Limb (tissue), 2 donors: ENCODE measurements at regions not wholly inside any gene's neighbourhood (a gene's known extent, or its start where the extent isn't known, plus 50 kb on each side); places are given as distances from the start of the nearest gene placed in this dataset.

Experiments
- DNase-seq, 2 donors: peaks; one replicate each; pipeline ENCODE4 v3.0.0-alpha.2; 2016; ENCODE audit errors: extremely low spot score in 2 of 2

DNA sequence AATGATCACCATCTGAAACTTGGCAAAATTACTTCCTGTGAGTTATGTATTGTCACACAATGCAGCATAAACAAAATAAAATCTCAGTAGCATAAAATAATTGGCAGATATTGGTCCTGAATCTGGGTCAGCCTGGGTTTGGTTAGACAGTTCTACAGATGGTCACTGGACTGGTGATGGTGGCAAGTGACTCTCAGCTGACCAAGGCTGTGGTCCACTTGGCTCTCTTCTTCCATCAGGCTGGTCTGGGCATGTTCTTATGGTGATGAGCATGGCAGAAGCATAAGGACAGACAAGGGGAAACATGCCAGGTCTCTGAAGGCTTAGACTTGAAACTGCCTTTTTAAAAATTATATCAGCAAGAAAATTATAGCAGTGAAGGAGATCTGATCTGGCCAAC lies 1205.0 kb upstream of the EPHA6 start:
- DNase-seq = no peak

DNA sequence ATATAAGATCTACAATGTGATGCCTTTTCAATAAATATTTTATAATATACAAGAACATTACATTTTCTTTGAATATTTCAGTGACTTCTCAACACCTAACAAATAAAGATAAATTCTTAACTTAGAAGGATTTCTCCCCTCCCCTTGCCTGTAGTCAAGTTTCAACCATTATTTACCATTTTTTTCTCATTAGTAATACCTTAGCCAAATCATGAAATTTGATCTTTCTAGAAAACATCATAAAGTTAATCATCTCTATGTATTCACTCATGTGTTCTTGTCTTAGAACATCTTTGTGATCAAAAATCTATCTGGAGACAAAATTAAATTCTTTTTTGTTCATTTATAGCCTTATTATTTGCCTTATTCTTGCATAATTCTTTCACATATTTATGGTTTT lies 1201.8 kb upstream of the EPHA6 start:
- DNase-seq = no peak

DNA sequence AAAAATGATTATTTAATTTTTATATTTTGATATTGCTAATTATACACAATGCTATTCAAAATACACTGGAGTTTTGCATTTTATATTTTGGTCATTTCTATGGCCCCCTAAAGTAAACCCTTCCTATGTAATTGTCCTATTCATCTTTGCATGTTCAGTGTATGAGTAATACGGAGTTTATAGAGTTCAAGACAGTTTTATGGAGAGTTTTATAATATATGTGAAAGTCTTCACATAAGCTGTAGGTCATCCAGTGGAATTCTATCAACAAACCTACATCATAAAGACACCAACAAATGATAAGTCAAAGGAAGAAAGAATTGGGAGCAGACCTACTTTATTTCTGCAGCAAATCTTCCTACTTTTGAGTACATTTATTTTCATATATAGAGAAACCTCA lies 1200.4 kb upstream of the EPHA6 start:
- no peak for DNase-seq

DNA sequence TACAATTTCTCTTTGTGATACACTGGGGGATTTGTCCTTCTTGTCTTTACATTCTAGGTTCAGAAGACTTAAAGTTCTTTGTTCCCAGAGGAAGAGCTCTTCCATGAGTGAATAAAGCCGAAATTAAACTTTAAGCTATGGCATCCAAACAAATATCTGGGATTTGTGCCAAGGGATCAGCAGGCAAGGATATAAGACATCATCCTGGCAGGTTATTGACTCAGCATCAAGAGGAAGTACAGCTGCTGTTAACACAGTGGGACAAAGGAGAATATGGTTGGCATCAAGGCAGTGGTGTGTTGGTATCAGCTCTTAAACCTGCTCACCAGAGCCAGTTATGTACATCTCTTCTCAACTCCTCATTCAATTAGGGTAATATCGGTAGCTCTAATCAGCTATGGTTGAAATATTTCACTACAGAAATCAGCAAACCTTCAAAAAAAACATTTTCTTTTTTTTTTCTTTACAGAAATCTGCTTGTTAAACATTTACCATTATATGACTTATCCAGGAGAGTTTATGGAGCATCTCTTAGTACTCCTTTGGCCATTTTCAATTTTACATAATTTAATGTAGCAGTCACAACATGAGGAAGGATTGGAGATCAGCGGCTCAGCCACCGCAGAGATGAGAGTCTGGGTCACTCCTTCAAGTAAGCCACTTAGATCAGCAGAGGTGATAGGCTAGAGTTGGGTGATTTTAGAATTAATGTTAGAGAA lies 1198.6 kb upstream of the EPHA6 start:
- DNase-seq = no peak

DNA sequence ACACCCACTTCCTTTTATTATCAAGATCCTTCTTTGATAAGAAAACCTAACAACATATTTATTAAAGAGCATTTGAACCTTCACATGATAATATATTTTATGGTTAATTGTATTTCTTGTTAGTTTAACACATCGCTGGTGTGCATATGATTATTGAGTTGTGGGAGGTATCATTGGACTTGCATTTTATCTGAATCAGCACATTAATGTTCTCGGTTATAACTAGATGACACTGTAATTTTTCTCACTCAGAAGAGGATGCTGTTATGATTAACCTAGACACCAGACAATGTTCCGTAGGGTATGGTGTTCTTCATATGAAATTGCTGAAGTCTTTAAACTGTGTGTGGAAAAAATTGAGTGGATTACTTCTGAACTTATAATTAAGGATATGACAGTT lies 1188.3 kb upstream of the EPHA6 start:
- no peak for DNase-seq

DNA sequence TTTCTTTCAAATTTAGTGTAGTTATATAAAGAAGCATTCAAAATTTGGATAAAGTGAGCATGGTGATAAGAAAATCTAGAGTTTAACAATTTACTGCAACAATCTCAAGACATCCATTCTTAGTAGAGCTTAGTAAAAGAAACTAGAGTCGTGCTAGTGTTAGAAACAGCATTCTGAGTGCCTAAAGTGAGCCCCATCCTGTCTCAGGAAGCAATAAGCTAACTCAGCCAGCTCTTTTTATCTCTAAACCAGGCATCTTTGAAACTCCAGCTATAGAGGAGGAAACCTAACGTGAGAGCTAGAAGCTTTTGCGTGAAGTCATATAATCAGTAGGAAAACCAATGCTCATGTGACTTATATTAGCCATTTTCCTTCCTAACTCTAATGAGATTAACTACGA lies 1187.1 kb upstream of the EPHA6 start:
- DNase-seq = no peak

DNA sequence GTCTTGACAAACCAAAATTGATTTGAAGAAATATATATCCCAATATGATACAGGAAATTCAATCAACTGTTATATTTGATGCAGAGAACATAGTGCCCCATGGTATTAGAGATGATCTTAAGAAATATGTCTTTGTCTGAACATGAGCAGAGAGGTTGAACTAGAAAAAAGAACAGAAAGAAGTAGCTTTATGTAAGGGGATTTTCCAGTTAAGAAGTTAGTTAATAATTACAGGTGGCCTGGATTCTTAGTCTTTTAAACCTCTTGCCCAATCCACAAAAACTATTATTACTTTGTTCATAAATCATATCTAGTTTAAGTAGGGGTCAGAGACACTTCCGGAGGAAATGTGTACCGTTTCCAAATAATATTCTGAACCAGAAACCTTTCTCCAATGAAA lies 1186.7 kb upstream of the EPHA6 start:
- no peak for DNase-seq

DNA sequence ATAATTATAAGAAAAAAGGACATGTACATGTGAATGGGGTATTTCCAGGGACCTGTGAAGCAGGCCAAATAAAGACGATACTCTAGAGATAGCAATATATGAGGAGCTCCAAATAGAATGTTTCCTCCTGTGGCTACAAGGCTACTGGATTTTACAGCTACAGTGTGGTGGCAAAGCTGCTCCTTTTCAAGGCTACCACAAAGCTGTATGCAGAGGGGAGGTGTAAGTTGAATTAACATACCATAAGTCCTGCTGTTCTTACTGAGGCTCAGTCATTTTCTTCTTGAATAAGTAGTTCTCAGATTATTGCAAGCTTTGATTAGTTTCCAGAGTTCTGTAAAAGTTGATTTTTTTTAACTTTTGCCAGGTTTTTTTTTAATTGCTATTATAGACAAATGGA lies 1184.6 kb upstream of the EPHA6 start:
- DNase-seq = no peak

DNA sequence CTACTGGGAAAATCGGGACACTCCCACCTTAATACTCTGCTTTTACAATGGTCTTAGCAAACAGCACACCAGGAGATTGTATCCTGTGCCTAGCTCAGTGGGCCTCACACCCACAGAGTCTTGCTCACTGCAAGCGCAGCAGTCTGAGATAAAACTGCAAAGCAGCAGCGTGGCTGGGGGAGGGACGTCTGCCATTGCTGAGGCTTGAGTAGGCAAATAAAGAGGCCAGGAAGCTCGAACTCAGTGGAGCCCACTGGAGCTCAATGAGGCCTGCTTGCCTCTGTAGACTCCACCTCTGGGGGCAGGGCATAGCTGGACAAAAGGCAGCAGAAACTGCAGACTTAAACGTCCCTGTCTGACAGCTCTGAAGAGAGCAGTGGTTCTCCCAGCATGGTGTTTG lies 1169.1 kb upstream of the EPHA6 start:
- DNase-seq = no peak

DNA sequence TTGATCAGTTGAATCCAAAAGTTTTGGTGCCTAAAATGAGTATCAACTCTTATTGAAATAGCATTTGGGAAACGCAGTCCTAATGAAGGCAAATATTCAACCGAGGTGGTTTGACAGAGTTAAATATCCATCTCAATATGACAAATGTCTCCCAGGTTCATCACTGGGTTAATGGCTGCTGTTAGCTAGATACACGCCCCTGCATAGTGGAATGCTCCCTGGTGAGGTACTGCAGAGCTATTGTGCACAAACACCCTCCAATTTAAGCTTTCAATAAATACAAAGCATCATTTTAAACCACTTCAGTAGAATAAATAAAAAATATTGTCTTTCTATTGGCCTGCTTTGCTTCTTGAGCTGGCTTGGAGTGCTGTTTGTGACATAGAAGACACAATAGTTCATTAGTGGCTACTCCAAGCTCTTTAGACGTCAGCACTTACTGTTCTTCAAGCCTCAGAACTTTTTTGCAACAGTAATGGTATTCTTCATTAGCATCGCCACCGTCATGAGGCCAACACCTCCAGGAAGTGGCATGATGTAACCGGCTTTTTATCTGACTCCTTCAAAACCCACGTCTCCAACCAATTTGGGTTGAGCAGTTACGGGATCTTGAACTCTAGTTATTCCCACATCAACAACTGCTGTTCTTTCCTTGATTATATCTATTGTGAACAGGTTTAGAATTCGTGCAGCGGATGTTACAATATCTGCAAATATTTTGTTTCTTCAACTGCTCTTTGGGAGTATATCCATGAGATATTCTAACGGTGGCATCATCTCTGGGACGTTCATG lies 1159.6 kb upstream of the EPHA6 start:
- no peak for DNase-seq

DNA sequence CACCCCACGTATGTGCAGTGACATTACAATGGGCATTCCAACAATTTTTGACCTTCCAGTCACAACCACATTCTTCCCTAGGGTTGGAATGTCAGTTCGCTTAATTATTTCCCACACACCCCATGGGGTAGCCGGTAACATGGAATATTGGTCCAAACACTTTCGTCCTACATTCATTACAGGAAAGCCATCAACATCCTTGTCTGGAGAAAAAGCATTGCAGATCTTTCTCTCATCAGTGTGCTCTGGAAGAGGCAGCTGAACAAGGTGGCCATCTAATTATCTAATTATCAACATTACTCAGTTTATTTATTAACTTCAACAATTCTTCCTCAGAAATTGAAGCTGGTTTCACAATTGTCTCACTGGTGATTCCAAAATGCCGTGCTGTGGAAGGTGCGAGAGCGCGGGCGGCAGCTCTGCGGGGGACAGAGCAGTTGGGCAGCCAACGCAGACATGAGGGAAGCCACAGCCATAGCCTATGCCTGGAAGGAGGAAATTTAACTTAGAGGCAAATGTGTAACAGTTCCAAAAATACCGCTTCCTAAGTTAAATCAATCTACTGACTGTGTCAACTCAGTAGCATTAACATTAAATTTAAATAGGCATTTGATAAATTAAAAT lies 1158.9 kb upstream of the EPHA6 start:
- no peak for DNase-seq

DNA sequence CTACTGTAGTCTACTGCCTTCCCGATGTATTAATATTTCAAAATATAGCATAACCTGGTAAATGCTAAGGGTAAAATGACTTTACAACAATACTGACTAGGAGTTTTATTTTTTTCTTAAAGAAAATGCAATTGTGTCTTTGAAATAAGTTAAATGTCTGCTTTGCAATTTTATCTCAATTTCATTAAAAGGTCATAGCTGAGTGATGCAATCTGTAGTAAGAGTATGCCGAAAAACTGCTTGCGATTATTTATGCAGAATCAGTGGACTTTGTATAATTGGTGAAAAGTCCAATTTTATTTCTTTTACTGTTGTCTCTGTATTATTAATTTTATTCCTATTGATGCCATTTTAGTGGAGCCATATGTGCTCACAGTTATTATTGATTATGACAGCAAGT lies 1143.6 kb upstream of the EPHA6 start:
- DNase-seq = no peak

DNA sequence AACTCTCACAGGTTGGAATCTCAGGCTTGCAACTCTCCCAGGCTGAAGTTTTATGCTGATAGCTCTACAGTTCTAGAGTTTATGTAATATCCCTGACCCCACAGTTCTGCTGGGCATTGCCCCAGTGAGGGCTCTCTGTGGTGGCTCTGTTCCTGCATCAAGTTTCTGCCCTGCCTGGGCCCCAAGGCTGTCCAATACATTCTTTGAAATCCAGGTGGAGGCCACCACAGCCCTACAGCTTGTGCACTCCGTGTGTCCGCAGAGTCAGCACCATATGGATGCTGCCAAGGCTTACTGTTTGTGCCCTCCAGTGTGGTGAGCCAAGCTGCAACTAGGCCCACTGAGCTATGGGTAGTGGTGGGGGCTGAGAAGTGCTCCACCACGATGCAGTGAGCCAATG lies 1141.2 kb upstream of the EPHA6 start:
- no peak for DNase-seq

DNA sequence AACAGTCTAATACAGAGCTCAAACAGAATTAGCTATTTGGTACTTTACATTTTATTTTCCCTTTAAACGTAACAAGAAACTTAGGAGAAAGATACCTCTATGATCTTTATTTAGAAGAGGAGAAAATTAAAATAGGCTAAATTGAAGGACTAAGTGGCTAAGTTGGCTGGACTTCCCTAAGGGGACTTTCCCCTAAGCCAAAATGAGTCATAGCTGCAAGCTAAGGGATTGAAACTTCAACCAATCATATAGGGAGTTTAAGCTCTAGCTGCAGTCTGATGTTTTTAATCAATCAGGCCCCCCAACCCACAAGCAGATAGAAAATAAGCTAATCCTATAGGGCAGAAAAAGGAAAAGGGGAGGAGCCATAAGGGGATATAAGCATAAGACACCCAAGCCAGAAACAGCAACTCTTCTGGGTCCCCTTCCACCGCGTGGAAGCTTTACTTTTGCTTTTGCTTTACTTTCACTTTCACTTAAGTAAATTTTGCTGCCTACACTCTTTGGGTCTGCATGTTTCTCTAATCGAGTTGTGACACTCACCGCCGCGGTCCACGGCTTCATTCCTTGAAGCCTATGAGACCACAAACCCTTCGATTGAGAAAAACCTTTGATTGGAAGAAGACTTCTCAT lies 1108.5 kb upstream of the EPHA6 start:
- no peak for DNase-seq

DNA sequence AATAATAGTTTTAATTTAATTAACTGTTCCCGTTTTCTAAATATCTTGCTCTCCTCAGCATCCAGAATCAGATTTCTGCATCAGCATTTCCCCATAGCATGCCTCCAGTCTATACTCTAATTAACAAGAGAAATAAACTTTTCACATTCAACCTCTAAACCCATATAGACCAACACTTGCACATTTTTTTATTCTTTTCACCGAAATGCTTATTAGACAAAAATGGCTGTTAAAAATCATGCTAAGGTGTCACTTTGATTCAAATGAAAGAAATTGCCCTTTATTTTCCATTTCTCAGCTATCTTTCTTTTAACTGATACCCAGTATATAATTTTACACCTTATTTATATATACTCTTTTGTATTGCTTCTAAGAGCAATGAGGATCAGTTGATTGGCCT lies 1107.1 kb upstream of the EPHA6 start:
- DNase-seq = no peak

DNA sequence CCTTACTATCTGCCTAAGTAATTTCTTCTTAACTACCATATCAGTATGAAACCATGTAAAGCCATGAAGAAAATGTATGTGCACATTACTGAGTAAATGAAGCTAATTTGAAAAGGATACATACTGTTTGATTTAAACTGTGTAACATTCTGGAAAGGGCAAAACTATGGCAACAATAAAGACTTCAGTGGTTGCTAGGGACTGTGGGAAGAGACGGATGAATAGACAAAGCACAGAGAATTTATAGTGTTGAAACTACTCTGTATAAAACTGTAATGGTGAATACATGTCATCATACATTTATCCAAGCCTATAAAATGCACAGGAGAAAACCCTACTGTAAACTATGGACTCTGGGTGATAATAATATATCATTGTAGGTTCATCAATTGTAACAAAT lies 1103.7 kb upstream of the EPHA6 start:
- no peak for DNase-seq

DNA sequence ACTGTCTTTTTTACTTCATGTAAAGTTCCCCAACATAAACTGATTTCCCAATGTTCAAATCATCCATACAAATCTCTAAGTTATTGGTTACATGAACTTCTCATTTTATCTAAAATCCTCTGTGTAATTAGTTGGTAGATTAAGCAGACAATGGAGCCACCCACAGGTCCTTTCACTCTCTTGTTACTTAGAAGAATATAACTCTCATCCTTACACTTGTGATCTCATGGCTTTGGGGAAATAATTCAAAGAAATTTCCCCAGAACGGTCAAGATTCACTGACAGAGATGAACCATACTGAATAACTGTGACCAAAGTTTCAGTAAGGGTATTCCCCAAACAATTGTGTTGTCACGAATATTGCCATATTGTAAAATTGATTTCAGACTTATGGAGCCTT lies 1102.6 kb upstream of the EPHA6 start:
- DNase-seq = no peak

DNA sequence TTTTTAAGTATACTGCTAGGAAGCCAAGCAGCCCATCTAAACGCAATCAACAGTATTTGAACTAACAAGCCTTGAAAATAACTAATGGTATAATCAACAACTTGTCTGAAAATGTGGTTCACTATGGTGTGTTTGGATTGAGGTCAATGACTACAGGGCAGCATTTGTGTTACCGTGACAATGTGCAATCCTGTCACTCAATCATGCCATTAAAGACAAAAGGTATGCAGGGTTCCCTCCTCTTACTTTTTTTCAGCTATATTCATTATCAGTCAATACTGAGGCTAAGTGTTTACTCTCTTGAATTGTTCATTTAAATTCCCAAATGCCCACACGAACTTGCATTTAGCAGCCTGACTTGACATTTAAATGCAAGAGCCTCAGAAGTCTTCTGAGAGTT lies 1099.3 kb upstream of the EPHA6 start:
- DNase-seq = no peak

DNA sequence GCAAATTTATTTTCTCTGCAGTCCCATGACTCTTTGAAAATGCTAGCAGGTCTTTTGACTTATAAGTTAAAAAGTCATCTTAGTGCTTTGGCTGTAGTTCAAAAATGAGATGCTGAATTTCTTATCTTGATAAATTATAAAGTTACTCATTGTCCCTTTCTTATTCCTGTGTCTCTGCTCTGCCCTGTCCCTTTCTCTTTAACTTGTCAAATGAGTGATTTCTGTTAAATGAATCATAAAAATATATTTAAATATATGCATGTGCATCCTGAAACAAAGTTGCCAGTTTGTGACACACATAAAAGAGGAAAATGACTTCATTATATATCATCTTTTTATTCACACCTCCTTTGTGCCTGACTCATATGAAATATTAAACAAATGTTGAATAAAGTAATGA lies 1097.3 kb upstream of the EPHA6 start:
- no peak for DNase-seq

DNA sequence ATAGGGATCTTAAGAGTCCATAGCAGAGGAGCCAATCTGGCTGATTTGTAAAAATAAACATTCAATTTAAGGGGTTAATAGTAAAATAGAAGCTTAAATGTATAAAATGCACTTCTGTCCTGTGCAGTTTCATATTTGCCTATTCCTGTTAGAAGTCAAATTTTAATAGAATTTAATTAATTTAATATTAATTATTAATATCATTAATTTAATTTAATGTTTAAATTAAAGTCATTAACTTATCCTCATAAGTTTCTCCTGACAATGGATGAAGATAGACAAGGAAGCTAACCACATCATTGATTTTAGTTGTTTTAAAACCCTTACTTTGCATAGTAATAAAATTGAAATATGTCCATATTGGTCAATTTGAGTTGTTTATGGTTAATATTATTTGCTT lies 1096.2 kb upstream of the EPHA6 start:
- no peak for DNase-seq

DNA sequence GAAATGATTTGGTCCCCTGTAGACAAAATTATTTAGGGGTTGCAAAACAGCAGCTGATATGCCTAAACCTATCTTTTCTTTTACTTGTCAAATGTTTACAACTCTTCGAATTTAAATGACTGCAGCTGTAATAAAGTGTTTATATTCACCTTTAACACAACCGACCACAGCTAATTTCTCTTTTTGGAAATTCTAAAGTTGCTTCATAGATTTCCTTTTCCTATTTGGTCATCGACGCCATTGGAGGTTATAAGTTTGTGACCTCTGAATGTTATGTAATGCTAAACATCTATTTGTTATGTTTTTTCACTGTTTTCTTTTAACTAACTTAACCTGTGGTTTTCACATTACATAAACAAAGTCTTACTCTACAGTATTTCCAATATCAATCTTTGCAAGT lies 1094.9 kb upstream of the EPHA6 start:
- no peak for DNase-seq

DNA sequence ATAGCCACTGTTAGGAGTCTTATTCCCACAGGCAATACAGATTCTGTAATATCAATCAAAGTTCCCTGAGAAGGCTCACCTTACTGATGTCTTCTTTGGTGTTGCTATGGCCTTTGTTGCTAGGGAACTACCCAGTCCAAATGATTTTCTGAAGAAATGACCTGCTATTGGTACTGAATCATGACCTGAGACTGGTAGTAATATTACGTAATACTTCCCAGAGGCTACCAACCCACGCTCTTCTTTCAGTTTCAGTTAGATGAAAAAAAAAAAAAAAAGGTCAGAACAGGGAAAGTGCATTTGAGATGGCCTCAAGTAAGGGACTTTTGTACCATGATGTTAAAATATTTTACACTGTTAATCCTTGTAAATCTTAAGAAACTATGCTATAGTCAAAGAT lies 1092.5 kb upstream of the EPHA6 start:
- no peak for DNase-seq
